Prostate gland (tissue), 2 donors: ENCODE measurements at regions not wholly inside any gene's neighbourhood (a gene's known extent, or its start where the extent isn't known, plus 50 kb on each side); places are given as distances from the start of the nearest gene placed in this dataset.

Experiments used
- CTCF ChIP-seq, 4 experiments: fragments of 200-600 bp in 2 of 4; fragments of 450-650 bp in 2 of 4; sonication (generic) in 2 of 4; IDR thresholded peaks; 1 replicate in 3 of 4; 2 replicates in 1 of 4; pipeline ENCODE4 v1.5.1; 2016 to 2019; ENCODE audit warnings: antibody characterized with exemption in 4 of 4, mild to moderate bottlenecking in 2 of 4, moderate library complexity in 2 of 4
- POLR2A ChIP-seq: fragments of 450-650 bp; IDR thresholded peaks from one replicate; pipeline ENCODE4 v1.6.1; 2016; ENCODE audit warnings: antibody characterized with exemption, mild to moderate bottlenecking
- POLR2AphosphoS5 ChIP-seq: sonication (generic); formaldehyde crosslinking; IDR thresholded peaks from one replicate; pipeline ENCODE4 v1.6.1; 2017; ENCODE audit warnings: antibody characterized with exemption

GRCh38 chr1:95728841-95729240 is 494.8 kb downstream of the RWDD3 start:
- TF ChIP-seq CTCF (IDR thresholded peaks at IDR 0.05) = no peak
- TF ChIP-seq POLR2AphosphoS5 = no peak
- no peak for TF ChIP-seq POLR2A
